Endothelial cell of umbilical vein (primary cell): ENCODE measurements at regions not wholly inside any gene's neighbourhood (a gene's known extent, or its start where the extent isn't known, plus 50 kb on each side); places are given as distances from the start of the nearest gene placed in this dataset.
"Not testable (repeated sequence)": the region's sequence is repeated elsewhere in the genome, so short reads cannot be mapped to it uniquely, and the experiment has no call there.

Experiments
- BruUV-seq: library from RNA; stranded (reverse); fragments of 400-500 nt; replicated peaks from 2 replicates; lab custom pipeline; 2021; lab: Mats Ljungman, UMichigan
- CTCF ChIA-PET: fragments of 300-600, 350-600 bp; sonication (Branson Sonifier 250); formaldehyde crosslinking; loops from one replicate; lab custom pipeline; 2021; ENCODE audit warnings: antibody characterized with exemption, inconsistent platforms; lab: Charles Lee
- POLR2A ChIA-PET: fragments of 300-600, 350-600 bp; sonication (Branson Sonifier 250); formaldehyde crosslinking; loops from one replicate; lab custom pipeline; 2021; ENCODE audit warnings: antibody characterized with exemption, inconsistent platforms; lab: Charles Lee
- DNase-seq: peaks from one replicate; pipeline ENCODE4 v3.0.0-alpha.2; 2011; ENCODE audit warnings: low read depth, low spot score
- FAIRE-seq: peaks from 2 replicates; lab custom pipeline; 2011; peaks lifted over from hg19 to GRCh38; lab: Jason Lieb, UNC
- H2AFZ ChIP-seq: 2 replicates; pipeline ENCODE4 v1.6.0; 2012; ENCODE audit warnings: low read depth, low read length, control low read depth, inconsistent platforms
- H3K27ac ChIP-seq: 2 replicates; pipeline ENCODE4 v1.5.1; 2011; ENCODE audit warnings: low read depth, mild to moderate bottlenecking, control low read depth, low read length, moderate library complexity; ENCODE audit not compliant: insufficient read depth
- H3K27me3 ChIP-seq, 2 experiments: 2 replicates each; pipeline versions ENCODE4 v1.6.0 to v1.6.1; 2011; ENCODE audit warnings: low read length in 2 of 2, mixed read lengths in 1 of 2; ENCODE audit not compliant: control insufficient read depth in 2 of 2, insufficient read depth in 2 of 2
- H3K36me3 ChIP-seq, 2 experiments: 2 replicates in 1 of 2; 3 replicates in 1 of 2; pipeline ENCODE4 v1.5.1; 2011; ENCODE audit warnings: low read length in 2 of 2, mild to moderate bottlenecking in 1 of 2, moderate library complexity in 1 of 2; ENCODE audit not compliant: control insufficient read depth in 2 of 2, insufficient read depth in 2 of 2; ENCODE audit errors: extremely low read depth in 1 of 2
- H3K4me1 ChIP-seq: 3 replicates; pipeline ENCODE4 v1.5.1; 2011; ENCODE audit warnings: mild to moderate bottlenecking, low read length; ENCODE audit not compliant: control insufficient read depth, insufficient read depth; ENCODE audit errors: extremely low read depth
- H3K4me2 ChIP-seq: 2 replicates; pipeline ENCODE4 v1.6.1; 2011; ENCODE audit warnings: low read length, control low read depth, mixed read lengths; ENCODE audit not compliant: insufficient read depth
- H3K4me3 ChIP-seq, 3 experiments: fragments of 200-600 bp in 1 of 3; sonication (generic), shearing (Covaris generic) in 1 of 3; replicated peaks in 1 of 3; 2 replicates each; pipeline ENCODE4 v1.5.1; 2011 to 2016; ENCODE audit warnings: control low read depth in 3 of 3, low read length in 3 of 3, mild to moderate bottlenecking in 2 of 3, inconsistent platforms in 1 of 3, low read depth in 1 of 3, moderate library complexity in 1 of 3; ENCODE audit not compliant: insufficient read depth in 1 of 3
- H3K79me2 ChIP-seq: 2 replicates; pipeline ENCODE4 v1.6.0; 2012; ENCODE audit warnings: low read length, inconsistent platforms; ENCODE audit not compliant: control insufficient read depth, insufficient read depth
- H3K9ac ChIP-seq: replicated peaks from 2 replicates; pipeline ENCODE3; 2011; ENCODE audit warnings: low read length, control low read depth; ENCODE audit not compliant: insufficient read depth; ENCODE audit errors: extremely low read depth
- H3K9me1 ChIP-seq: replicated peaks from 3 replicates; pipeline ENCODE4 v1.6.0; 2011; ENCODE audit warnings: mild to moderate bottlenecking, low read length; ENCODE audit not compliant: control insufficient read depth, insufficient read depth; ENCODE audit errors: extremely low read depth
- H3K9me3 ChIP-seq: replicated peaks from 2 replicates; pipeline ENCODE4 v1.5.1; 2012; ENCODE audit warnings: low read length, inconsistent platforms; ENCODE audit not compliant: control insufficient read depth, insufficient read depth
- H4K20me1 ChIP-seq: replicated peaks from 2 replicates; pipeline ENCODE3; 2011; ENCODE audit warnings: mild to moderate bottlenecking, low read length; ENCODE audit not compliant: control insufficient read depth, insufficient read depth; ENCODE audit errors: extremely low read depth
- EZH2 ChIP-seq: IDR thresholded peaks from 2 replicates; pipeline ENCODE4 v1.6.1; 2012; ENCODE audit warnings: borderline replicate concordance, low read depth, mild to moderate bottlenecking, moderate library complexity, low read length, inconsistent platforms; ENCODE audit not compliant: severe bottlenecking
- FOS ChIP-seq: IDR thresholded peaks from 2 replicates; pipeline ENCODE4 v1.6.1; 2011; ENCODE audit warnings: mild to moderate bottlenecking, low read length, moderate library complexity, borderline replicate concordance; ENCODE audit not compliant: insufficient read depth
- GATA2 ChIP-seq: IDR thresholded peaks from 2 replicates; pipeline ENCODE4 v1.7.0; 2011; ENCODE audit warnings: low read depth, mild to moderate bottlenecking, moderate library complexity, mixed read lengths, low read length; ENCODE audit not compliant: insufficient read length, insufficient read depth
- JUN ChIP-seq: IDR thresholded peaks from 2 replicates; pipeline ENCODE4 v1.6.1; 2011; ENCODE audit warnings: borderline replicate concordance, low read depth; ENCODE audit not compliant: insufficient read length, insufficient read depth
- MAX ChIP-seq: IDR thresholded peaks from 2 replicates; pipeline ENCODE4 v1.6.1; 2011; ENCODE audit not compliant: insufficient read depth, insufficient read length
- MYC ChIP-seq: IDR thresholded peaks from one replicate; pipeline ENCODE4 v1.6.1; 2011; ENCODE audit warnings: mild to moderate bottlenecking, low read depth, low read length
- POLR2A ChIP-seq: IDR thresholded peaks from 2 replicates; pipeline ENCODE4 v1.6.1; 2012; ENCODE audit warnings: low read depth, mild to moderate bottlenecking, control low read depth, low read length
- POLR2AphosphoS5 ChIP-seq: IDR thresholded peaks from 2 replicates; pipeline ENCODE4 v1.6.1; 2012; ENCODE audit warnings: low read depth, mild to moderate bottlenecking, control low read depth, low read length, moderate library complexity; ENCODE audit not compliant: insufficient read depth
- dilution Hi-C: fragments of 300-500 bp; cut with MboI; formaldehyde crosslinking; loops from one replicate; pipeline ENCODE4 v1.15.0; 2019; ENCODE audit warnings: low sequenced_read_pairs; ENCODE audit not compliant: extremely low pct_ligation_motif_present
- intact Hi-C: fragments of 100-400 bp; cut with micrococcal nuclease; formaldehyde crosslinking; loops from one replicate; pipeline ENCODE4 v1.10.0; 2022
- TF ChIP-seq, protein P1 (sequence below), 2 donors: IDR thresholded peaks; 1 replicate in 1 of 2; 2 replicates in 1 of 2; pipeline ENCODE4 v1.5.1; 2011; ENCODE audit warnings: low read length in 2 of 2, mild to moderate bottlenecking in 2 of 2, moderate library complexity in 2 of 2, control low read depth in 1 of 2, inconsistent platforms in 1 of 2, low read depth in 1 of 2; ENCODE audit not compliant: insufficient read depth in 1 of 2; ENCODE audit errors: extremely low read depth in 1 of 2

GRCh38 chr16:17002565-17002964 is 468.2 kb downstream of the XYLT1 start:
- Histone ChIP-seq H4K20me1 (no peaks in the 10 kb centered on the region), H3K4me1 (no peaks in the 10 kb centered on the region), H3K4me2 (no peak overlapping the region), H3K9me1 (no peaks in the 10 kb centered on the region), H3K36me3 (no peaks in the 10 kb centered on the region), H2AFZ (no peak overlapping the region), H3K9ac (no peak overlapping the region), H3K9me3 (peaks cover under 1% of the 10 kb centered on the region), H3K27ac (no peak overlapping the region), H3K79me2 (no peaks in the 10 kb centered on the region), H3K4me3 (no peak overlapping the region), H3K27me3 (no peaks in the 10 kb centered on the region)
- BruUV-seq: no TSS peak
- POLR2A ChIA-PET: no interaction called here
- intact Hi-C loops: no loop called here
- DNase-seq (no peak), FAIRE-seq (no peak)
- TF ChIP-seq POLR2AphosphoS5 (no peak), MAX (no peak), EZH2 (no peak), POLR2A (no peak), FOS (no peak), MYC (no peak), GATA2 (no peak), JUN (no peak)
- TF ChIP-seq, protein P1, sequence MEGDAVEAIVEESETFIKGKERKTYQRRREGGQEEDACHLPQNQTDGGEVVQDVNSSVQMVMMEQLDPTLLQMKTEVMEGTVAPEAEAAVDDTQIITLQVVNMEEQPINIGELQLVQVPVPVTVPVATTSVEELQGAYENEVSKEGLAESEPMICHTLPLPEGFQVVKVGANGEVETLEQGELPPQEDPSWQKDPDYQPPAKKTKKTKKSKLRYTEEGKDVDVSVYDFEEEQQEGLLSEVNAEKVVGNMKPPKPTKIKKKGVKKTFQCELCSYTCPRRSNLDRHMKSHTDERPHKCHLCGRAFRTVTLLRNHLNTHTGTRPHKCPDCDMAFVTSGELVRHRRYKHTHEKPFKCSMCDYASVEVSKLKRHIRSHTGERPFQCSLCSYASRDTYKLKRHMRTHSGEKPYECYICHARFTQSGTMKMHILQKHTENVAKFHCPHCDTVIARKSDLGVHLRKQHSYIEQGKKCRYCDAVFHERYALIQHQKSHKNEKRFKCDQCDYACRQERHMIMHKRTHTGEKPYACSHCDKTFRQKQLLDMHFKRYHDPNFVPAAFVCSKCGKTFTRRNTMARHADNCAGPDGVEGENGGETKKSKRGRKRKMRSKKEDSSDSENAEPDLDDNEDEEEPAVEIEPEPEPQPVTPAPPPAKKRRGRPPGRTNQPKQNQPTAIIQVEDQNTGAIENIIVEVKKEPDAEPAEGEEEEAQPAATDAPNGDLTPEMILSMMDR (IDR thresholded peaks at IDR 0.05; ENCODE audit: extremely low read depth in 1 of 2, insufficient read depth in 1 of 2, low read depth in 1 of 2, low read length in 2 of 2): no peak
- dilution Hi-C loops: no loop called here
- CTCF ChIA-PET: no interaction called here

DNA sequence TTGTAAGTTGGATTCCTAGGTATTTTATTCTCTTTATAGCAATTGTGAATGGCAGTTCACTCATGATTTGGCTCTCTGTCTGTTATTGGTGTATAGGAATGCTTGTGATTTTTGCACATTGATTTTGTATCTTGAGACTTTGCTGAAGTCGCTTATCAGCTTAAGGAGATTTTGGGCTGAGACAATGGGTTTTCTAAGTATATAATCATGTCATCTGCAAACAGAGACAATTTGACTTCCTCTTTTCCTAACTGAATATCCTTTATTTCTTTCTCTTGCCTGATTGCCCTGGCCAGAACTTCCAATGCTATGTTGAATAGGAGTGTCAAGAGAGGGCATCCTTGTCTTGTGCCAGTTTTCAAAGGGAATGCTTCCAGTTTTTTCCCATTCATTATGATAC is 464.8 kb downstream of the XYLT1 start:
- H3K36me3 ChIP-seq, H3K79me2 ChIP-seq, H3K9me1 ChIP-seq, FAIRE-seq, H3K9ac ChIP-seq, DNase-seq, H3K4me3 ChIP-seq, H3K9me3 ChIP-seq, H3K4me1 ChIP-seq, POLR2A ChIA-PET, BruUV-seq, dilution Hi-C loops, H3K4me2 ChIP-seq, H3K27me3 ChIP-seq, H2AFZ ChIP-seq, H4K20me1 ChIP-seq, H3K27ac ChIP-seq, CTCF ChIA-PET, intact Hi-C loops: not testable (repeated sequence)
